ENCODE measurements at regions not wholly inside any gene's neighbourhood (a gene's known extent, or its start where the extent isn't known, plus 50 kb on each side); places are given as distances from the start of the nearest gene placed in this dataset.

DNA sequence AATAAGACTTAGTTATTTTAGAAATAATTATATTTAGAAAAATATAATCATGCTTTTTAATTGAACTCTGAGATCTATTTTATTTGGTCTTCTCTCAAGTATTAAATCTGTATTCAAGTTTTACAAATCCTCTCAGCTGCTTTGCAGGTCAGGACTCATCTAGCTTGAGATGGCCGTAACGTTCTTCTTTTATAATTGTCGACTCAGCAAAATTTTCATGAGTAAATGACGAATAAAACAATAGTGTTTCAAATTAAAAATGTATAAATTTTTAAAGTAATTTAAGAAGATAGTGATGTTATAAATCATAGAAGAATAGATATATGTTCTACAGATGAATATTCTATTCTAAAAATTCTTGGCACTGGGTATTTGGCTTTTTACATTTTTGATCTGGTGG lies 957.1 kb upstream of the EYS start:
- no peak overlapping the region for H2AFZ ChIP-seq (ENCODE audit: low read depth, low read length)
- H3K36me3 ChIP-seq (ENCODE audit: control insufficient read depth in 2 of 2, extremely low read depth in 1 of 2, insufficient read depth in 2 of 2, low read length in 2 of 2): no peaks in the 10 kb centered on the region
- POLR2A ChIA-PET: no interaction called here
- no peak overlapping the region for H3K4me3 ChIP-seq (replicated peaks in 1 of 3; ENCODE audit: insufficient read depth in 1 of 3, low read depth in 1 of 3, low read length in 3 of 3)
- H4K20me1 ChIP-seq (replicated peaks; ENCODE audit: control insufficient read depth, extremely low read depth, insufficient read depth, low read length): no peaks in the 10 kb centered on the region
- dilution Hi-C loops (cut with MboI; ENCODE audit: extremely low pct_ligation_motif_present, low sequenced_read_pairs) (no loop called here), intact Hi-C loops (cut with micrococcal nuclease) (no loop called here)
- H3K27me3 ChIP-seq (ENCODE audit: control insufficient read depth in 2 of 2, insufficient read depth in 2 of 2, low read length in 2 of 2): no peaks in the 10 kb centered on the region
- H3K4me1 ChIP-seq (ENCODE audit: control insufficient read depth, extremely low read depth, insufficient read depth, low read length): no peaks in the 10 kb centered on the region
- DNase-seq (ENCODE audit: low read depth, low spot score) (no peak), FAIRE-seq (no peak)
- no peaks in the 10 kb centered on the region for H3K9me3 ChIP-seq (replicated peaks; ENCODE audit: control insufficient read depth, insufficient read depth, low read length)
- BruUV-seq (replicated peaks): no TSS peak
- H3K9me1 ChIP-seq (replicated peaks; ENCODE audit: control insufficient read depth, extremely low read depth, insufficient read depth, low read length): no peaks in the 10 kb centered on the region
- H3K79me2 ChIP-seq (ENCODE audit: control insufficient read depth, insufficient read depth, low read length): no peaks in the 10 kb centered on the region
- H3K4me2 ChIP-seq (ENCODE audit: insufficient read depth, low read length): no peak overlapping the region
- no peak overlapping the region for H3K9ac ChIP-seq (replicated peaks; ENCODE audit: extremely low read depth, insufficient read depth, low read length)
- no peak overlapping the region for H3K27ac ChIP-seq (ENCODE audit: insufficient read depth, low read depth, low read length)
- CTCF ChIA-PET: no interaction called here
- TF ChIP-seq, protein P1, sequence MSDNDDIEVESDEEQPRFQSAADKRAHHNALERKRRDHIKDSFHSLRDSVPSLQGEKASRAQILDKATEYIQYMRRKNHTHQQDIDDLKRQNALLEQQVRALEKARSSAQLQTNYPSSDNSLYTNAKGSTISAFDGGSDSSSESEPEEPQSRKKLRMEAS (IDR thresholded peaks at IDR 0.05; ENCODE audit: insufficient read depth, insufficient read length): no peak
- no peak for TF ChIP-seq POLR2A (IDR thresholded peaks at IDR 0.05; ENCODE audit: low read depth, low read length)
- TF ChIP-seq, protein P2, sequence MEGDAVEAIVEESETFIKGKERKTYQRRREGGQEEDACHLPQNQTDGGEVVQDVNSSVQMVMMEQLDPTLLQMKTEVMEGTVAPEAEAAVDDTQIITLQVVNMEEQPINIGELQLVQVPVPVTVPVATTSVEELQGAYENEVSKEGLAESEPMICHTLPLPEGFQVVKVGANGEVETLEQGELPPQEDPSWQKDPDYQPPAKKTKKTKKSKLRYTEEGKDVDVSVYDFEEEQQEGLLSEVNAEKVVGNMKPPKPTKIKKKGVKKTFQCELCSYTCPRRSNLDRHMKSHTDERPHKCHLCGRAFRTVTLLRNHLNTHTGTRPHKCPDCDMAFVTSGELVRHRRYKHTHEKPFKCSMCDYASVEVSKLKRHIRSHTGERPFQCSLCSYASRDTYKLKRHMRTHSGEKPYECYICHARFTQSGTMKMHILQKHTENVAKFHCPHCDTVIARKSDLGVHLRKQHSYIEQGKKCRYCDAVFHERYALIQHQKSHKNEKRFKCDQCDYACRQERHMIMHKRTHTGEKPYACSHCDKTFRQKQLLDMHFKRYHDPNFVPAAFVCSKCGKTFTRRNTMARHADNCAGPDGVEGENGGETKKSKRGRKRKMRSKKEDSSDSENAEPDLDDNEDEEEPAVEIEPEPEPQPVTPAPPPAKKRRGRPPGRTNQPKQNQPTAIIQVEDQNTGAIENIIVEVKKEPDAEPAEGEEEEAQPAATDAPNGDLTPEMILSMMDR (IDR thresholded peaks at IDR 0.05; ENCODE audit: extremely low read depth in 1 of 2, insufficient read depth in 1 of 2, low read depth in 1 of 2, low read length in 2 of 2): no peak
- no peak for TF ChIP-seq FOS (IDR thresholded peaks at IDR 0.05; ENCODE audit: borderline replicate concordance, insufficient read depth, low read length)
- no peak for TF ChIP-seq POLR2AphosphoS5 (IDR thresholded peaks at IDR 0.05; ENCODE audit: insufficient read depth, low read depth, low read length)
- TF ChIP-seq GATA2 (IDR thresholded peaks at IDR 0.05; ENCODE audit: insufficient read depth, insufficient read length, low read depth, low read length): no peak
- no peak for TF ChIP-seq JUN (IDR thresholded peaks at IDR 0.05; ENCODE audit: borderline replicate concordance, insufficient read depth, insufficient read length, low read depth)
- TF ChIP-seq EZH2 (IDR thresholded peaks at IDR 0.05; ENCODE audit: borderline replicate concordance, low read depth, low read length, severe bottlenecking): no peak
- no peak for TF ChIP-seq MYC (IDR thresholded peaks at IDR 0.05; ENCODE audit: low read depth, low read length)

Data from endothelial cell of umbilical vein (primary cell).